ENCODE measurements at regions not wholly inside any gene's neighbourhood (a gene's known extent, or its start where the extent isn't known, plus 50 kb on each side); places are given as distances from the start of the nearest gene placed in this dataset.

DNA sequence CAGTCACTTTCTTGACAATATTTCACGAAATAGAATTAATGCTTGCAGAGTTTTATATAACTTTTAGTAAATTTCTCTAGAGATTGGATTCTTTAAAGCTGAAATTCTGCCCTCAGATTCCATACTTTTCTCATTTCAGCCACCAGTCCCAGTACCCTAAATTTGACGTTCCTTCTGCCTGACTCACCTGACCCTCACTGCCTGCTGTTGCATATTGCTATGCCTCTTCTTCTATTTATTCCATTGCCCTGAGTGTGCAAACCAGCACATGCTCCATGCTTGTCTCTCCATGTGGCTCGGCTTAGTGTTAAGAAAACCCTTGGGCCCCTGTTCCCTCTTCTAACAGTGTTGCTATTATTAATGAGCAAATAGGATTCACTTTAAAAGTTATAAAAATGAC, 533.3 kb downstream of the LRFN5 start:
- TF ChIP-seq, protein P1, sequence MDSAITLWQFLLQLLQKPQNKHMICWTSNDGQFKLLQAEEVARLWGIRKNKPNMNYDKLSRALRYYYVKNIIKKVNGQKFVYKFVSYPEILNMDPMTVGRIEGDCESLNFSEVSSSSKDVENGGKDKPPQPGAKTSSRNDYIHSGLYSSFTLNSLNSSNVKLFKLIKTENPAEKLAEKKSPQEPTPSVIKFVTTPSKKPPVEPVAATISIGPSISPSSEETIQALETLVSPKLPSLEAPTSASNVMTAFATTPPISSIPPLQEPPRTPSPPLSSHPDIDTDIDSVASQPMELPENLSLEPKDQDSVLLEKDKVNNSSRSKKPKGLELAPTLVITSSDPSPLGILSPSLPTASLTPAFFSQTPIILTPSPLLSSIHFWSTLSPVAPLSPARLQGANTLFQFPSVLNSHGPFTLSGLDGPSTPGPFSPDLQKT (IDR thresholded peaks at IDR 0.05; ENCODE audit: borderline replicate concordance, low read depth, low read length): no peak
- TF ChIP-seq, protein P2, sequence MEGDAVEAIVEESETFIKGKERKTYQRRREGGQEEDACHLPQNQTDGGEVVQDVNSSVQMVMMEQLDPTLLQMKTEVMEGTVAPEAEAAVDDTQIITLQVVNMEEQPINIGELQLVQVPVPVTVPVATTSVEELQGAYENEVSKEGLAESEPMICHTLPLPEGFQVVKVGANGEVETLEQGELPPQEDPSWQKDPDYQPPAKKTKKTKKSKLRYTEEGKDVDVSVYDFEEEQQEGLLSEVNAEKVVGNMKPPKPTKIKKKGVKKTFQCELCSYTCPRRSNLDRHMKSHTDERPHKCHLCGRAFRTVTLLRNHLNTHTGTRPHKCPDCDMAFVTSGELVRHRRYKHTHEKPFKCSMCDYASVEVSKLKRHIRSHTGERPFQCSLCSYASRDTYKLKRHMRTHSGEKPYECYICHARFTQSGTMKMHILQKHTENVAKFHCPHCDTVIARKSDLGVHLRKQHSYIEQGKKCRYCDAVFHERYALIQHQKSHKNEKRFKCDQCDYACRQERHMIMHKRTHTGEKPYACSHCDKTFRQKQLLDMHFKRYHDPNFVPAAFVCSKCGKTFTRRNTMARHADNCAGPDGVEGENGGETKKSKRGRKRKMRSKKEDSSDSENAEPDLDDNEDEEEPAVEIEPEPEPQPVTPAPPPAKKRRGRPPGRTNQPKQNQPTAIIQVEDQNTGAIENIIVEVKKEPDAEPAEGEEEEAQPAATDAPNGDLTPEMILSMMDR (tag by site-specific recombination; IDR thresholded peaks at IDR 0.05): no peak

Measured in HEK293 (cell line).